Smooth muscle cell (in vitro differentiated cells): ENCODE measurements at regions not wholly inside any gene's neighbourhood (a gene's known extent, or its start where the extent isn't known, plus 50 kb on each side); places are given as distances from the start of the nearest gene placed in this dataset.

Source experiments
- DNase-seq: peaks from one replicate; lab custom pipeline; 2025; ENCODE audit not compliant: unreplicated experiment; lab: John Stamatoyannopoulos, UW
- H2AFZ ChIP-seq: fragments of 200-600 bp; sonication (generic); 2 replicates; pipeline ENCODE4 v1.6.0; 2016; ENCODE audit warnings: antibody characterized with exemption, low read depth, mild to moderate bottlenecking
- H3F3A ChIP-seq: fragments of 200-600 bp; sonication (generic); 2 replicates; pipeline ENCODE4 v1.6.0; 2017; ENCODE audit warnings: antibody characterized with exemption, low read depth
- H3K27ac ChIP-seq: fragments of 200-600 bp; sonication (generic); 2 replicates; pipeline ENCODE4 v1.5.1; 2016; ENCODE audit warnings: low read depth, mild to moderate bottlenecking
- H3K27me3 ChIP-seq: fragments of 200-600 bp; sonication (generic); 2 replicates; pipeline ENCODE4 v1.6.1; 2016; ENCODE audit warnings: low read depth, mild to moderate bottlenecking
- H3K36me3 ChIP-seq: fragments of 200-600 bp; sonication (generic); 2 replicates; pipeline ENCODE4 v1.5.1; 2016; ENCODE audit warnings: low read depth
- H3K4me1 ChIP-seq: fragments of 200-600 bp; sonication (generic); 2 replicates; pipeline ENCODE4 v1.5.1; 2016; ENCODE audit warnings: low read depth
- H3K4me2 ChIP-seq: fragments of 200-600 bp; sonication (generic); 2 replicates; pipeline ENCODE4 v1.6.0; 2016; ENCODE audit warnings: mild to moderate bottlenecking
- H3K4me3 ChIP-seq: fragments of 200-600 bp; sonication (generic); 2 replicates; pipeline ENCODE4 v1.5.1; 2016; ENCODE audit warnings: mild to moderate bottlenecking
- H3K79me2 ChIP-seq: fragments of 200-600 bp; sonication (generic); 2 replicates; pipeline ENCODE4 v1.6.0; 2016; ENCODE audit warnings: low read depth, mild to moderate bottlenecking
- H3K9ac ChIP-seq: fragments of 200-600 bp; sonication (generic); 2 replicates; pipeline ENCODE4 v1.6.0; 2016; ENCODE audit warnings: low read depth
- H3K9me3 ChIP-seq: fragments of 200-600 bp; sonication (generic); replicated peaks from 2 replicates; pipeline ENCODE4 v1.5.1; 2016; ENCODE audit warnings: low read depth
- H4K20me1 ChIP-seq: fragments of 200-600 bp; sonication (generic); 2 replicates; pipeline ENCODE4 v1.6.0; 2016; ENCODE audit warnings: low read depth
- CTCF ChIP-seq: fragments of 200-600 bp; sonication (generic); IDR thresholded peaks from 2 replicates; pipeline ENCODE4 v1.5.1; 2017; ENCODE audit warnings: borderline replicate concordance, mild to moderate bottlenecking, antibody characterized with exemption; ENCODE audit not compliant: insufficient read depth, poor library complexity, severe bottlenecking
- WGBS: methylation state at CpG from one replicate; pipeline ENCODE4 v1.1.7; 2016; ENCODE audit warnings: low lambda C conversion rate; 5-methylcytosine and 5-hydroxymethylcytosine counted together

DNA sequence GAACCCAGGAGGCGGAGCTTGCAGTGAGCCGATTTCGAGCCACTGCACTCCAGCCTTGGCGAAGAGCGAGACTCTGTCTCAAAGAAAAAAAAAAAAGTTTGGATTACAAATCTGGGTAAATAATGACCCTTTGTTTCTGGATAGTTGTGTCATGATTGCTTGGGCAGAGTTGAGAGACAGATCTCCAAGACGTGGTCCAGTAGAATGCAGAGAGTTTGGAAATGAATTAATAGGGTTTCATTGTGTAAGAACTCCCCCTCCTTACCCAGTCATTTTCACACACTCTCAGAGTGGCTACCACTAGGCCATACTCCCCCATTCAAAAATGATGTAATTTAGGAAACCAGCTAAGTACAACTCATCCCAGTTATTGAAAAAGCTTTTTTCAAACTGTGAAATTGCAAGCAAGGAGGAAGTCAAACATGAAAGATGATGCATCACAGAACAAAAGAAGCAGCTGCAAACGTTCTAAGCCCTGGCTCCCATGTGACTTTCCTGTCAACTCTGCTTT is 1331.9 kb downstream of the AACS start:
- Histone ChIP-seq H3K4me3 (no peak overlapping the region), H3K36me3 (no peaks in the 10 kb centered on the region), H3K79me2 (no peaks in the 10 kb centered on the region), H3K27me3 (no peaks in the 10 kb centered on the region), H4K20me1 (no peaks in the 10 kb centered on the region), H3K9ac (no peak overlapping the region), H3K4me1 (no peaks in the 10 kb centered on the region), H3K27ac (no peak overlapping the region), H2AFZ (no peak overlapping the region), H3F3A (no peaks in the 10 kb centered on the region), H3K4me2 (no peak overlapping the region), H3K9me3 (no peaks in the 10 kb centered on the region)
- TF ChIP-seq CTCF: no peak
- DNase-seq: no peak
- 87% methylated on average over 7 of the region's 7 CpGs for WGBS

- no peaks in the 10 kb centered on the region for H4K20me1 ChIP-seq
- H3K4me3 ChIP-seq: no peak overlapping the region
- DNase-seq: no peak
- H3K9ac ChIP-seq: no peak overlapping the region
- no peaks in the 10 kb centered on the region for H3K27me3 ChIP-seq
- no peak for TF ChIP-seq CTCF
- no peaks in the 10 kb centered on the region for H3K9me3 ChIP-seq
- H3K27ac ChIP-seq: no peak overlapping the region
- 81% methylated on average over 1 of the region's 1 CpG for WGBS
- no peaks in the 10 kb centered on the region for H3K36me3 ChIP-seq
- no peaks in the 10 kb centered on the region for H3K79me2 ChIP-seq
- H3F3A ChIP-seq: no peaks in the 10 kb centered on the region
- no peaks in the 10 kb centered on the region for H3K4me1 ChIP-seq
- H3K4me2 ChIP-seq: no peak overlapping the region
- H2AFZ ChIP-seq: no peak overlapping the region
Measured at GRCh38 chr12:126397660-126398059, 1332.4 kb downstream of the AACS start.

- Histone ChIP-seq H4K20me1 (no peaks in the 10 kb centered on the region), H3K4me3 (no peak overlapping the region), H3K79me2 (no peaks in the 10 kb centered on the region), H3K27ac (no peak overlapping the region), H3K4me1 (no peaks in the 10 kb centered on the region), H3K9ac (no peak overlapping the region), H2AFZ (no peak overlapping the region), H3K27me3 (no peaks in the 10 kb centered on the region), H3K4me2 (no peak overlapping the region), H3F3A (no peaks in the 10 kb centered on the region), H3K9me3 (no peaks in the 10 kb centered on the region), H3K36me3 (no peaks in the 10 kb centered on the region)
- DNase-seq: no peak
- no peak for TF ChIP-seq CTCF
Measured at GRCh38 chr12:126400831-126401230, 1335.6 kb downstream of the AACS start.

GRCh38 chr12:126404293-126404881 is 1339.2 kb downstream of the AACS start:
- Histone ChIP-seq H2AFZ (no peak overlapping the region), H3K4me1 (no peaks in the 10 kb centered on the region), H3K9ac (no peak overlapping the region), H3K27me3 (no peaks in the 10 kb centered on the region), H3K27ac (no peak overlapping the region), H3K36me3 (no peaks in the 10 kb centered on the region), H4K20me1 (no peaks in the 10 kb centered on the region), H3F3A (no peaks in the 10 kb centered on the region), H3K9me3 (no peaks in the 10 kb centered on the region), H3K79me2 (no peaks in the 10 kb centered on the region), H3K4me3 (no peak overlapping the region), H3K4me2 (no peak overlapping the region)
- TF ChIP-seq CTCF: no peak
- 80% methylated on average over 5 of the region's 5 CpGs for WGBS
- DNase-seq: no peak
